ENCODE measurements at regions not wholly inside any gene's neighbourhood (a gene's known extent, or its start where the extent isn't known, plus 50 kb on each side); places are given as distances from the start of the nearest gene placed in this dataset.
"Not testable (repeated sequence)": the region's sequence is repeated elsewhere in the genome, so short reads cannot be mapped to it uniquely, and the experiment has no call there.

DNA sequence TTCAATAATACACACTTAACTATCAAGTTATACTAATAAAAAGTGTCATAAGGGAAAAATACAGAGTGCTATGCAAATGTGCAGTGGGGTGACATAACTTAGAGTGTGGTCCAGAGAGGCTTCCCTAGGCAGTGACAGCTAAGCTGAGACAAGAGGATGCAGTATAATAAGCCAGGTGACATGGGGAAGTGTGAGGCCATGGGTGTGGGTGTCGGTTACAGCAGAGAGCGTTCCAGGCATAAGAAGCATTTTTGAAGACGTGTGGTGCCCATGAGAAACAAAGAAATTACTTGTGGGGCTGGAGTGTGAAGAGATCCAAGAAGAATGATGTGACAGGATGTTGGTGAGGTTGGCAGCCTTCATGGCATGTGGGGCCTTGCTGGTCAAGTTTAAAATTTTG, 78.1 kb upstream of the PICALM start:
- no peak overlapping the region for H3K4me3 ChIP-seq
- no peak overlapping the region for H3K9ac ChIP-seq (ENCODE audit: insufficient read length)
- no peak for DNase-seq (ENCODE audit: low read depth, low spot score)
- H3K9me3 ChIP-seq (ENCODE audit: low read depth, low read length): no peaks in the 10 kb centered on the region
- H3K36me3 ChIP-seq (ENCODE audit: insufficient read depth, low read length): no peaks in the 10 kb centered on the region
- TF ChIP-seq EZH2 (IDR thresholded peaks at IDR 0.05) (no peak), POLR2AphosphoS5 (IDR thresholded peaks at IDR 0.05; ENCODE audit: borderline replicate concordance, low read depth, low read length) (no peak), FOXP2 (optimal IDR thresholded peaks at IDR 0.05; ENCODE audit: control extremely low read depth, extremely low read length, insufficient read depth) (no peak)
- H3K27ac ChIP-seq: no peak overlapping the region

DNA sequence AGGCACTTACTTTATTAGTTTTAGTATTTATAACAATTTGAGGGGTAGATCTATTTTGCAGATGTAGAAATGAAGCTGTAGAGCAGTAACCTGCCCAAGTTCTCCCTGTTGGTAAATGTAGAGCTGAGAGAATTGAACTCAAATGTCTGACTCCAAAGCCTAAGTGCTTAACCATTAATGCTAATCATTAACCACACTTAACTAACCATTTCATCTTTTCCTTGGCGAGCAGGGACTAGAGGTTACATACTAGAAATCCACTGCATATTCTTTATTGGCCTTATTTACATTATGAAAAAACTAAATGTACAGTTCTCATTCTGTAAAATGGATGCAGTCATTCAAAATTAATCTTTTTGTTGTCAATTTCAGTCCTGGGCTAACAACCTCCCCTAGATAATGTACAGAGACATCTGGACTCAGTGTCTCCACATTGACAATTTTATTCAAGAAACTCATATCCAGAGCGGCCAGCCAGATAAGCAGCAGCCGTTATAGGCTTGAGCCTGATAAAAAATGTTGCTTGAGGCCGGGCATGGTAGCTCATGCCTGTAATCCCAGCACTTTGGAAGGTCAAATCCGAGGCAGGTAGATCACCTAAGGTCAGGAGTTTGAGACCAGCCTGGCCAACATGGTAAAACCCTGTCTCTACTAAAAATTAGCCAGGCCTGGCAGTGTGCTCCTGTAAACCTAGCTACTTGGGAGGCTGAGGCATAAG, 76.7 kb upstream of the PICALM start:
- no peak overlapping the region for H3K4me3 ChIP-seq
- no peak for DNase-seq (ENCODE audit: low read depth, low spot score)

DNA sequence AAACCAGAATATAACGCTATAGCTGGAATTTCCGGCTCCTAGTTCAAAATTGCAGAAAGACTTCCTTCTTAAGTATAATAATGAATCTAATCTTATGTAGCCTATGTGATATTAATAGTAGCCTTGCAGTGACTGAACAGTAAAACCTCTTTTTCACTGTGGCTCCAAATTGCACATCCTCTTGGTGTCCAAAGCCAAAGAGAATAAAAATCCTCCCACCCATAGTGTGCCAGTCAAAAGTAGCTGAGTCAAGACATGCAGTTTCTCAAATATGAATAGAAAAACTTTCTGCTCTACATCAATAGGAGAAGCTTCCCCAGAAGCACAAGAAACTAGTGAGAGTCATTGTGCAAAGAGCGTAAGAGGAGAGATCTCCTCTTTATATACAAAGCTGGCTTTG, 76.0 kb upstream of the PICALM start:
- H3K9ac ChIP-seq (ENCODE audit: insufficient read length): no peak overlapping the region
- H3K27ac ChIP-seq: no peak overlapping the region

More for the DNA sequence above, 76.7 kb upstream of the PICALM start:
- no peak overlapping the region for H3K9ac ChIP-seq (ENCODE audit: insufficient read length)
- H3K9me3 ChIP-seq (ENCODE audit: low read depth, low read length): no peaks in the 10 kb centered on the region
- H3K36me3 ChIP-seq (ENCODE audit: insufficient read depth, low read length): no peaks in the 10 kb centered on the region
- H3K27ac ChIP-seq: no peak overlapping the region
- TF ChIP-seq POLR2AphosphoS5 (IDR thresholded peaks at IDR 0.05; ENCODE audit: borderline replicate concordance, low read depth, low read length) (no peak), FOXP2 (optimal IDR thresholded peaks at IDR 0.05; ENCODE audit: control extremely low read depth, extremely low read length, insufficient read depth) (no peak), EZH2 (IDR thresholded peaks at IDR 0.05) (no peak)

DNA sequence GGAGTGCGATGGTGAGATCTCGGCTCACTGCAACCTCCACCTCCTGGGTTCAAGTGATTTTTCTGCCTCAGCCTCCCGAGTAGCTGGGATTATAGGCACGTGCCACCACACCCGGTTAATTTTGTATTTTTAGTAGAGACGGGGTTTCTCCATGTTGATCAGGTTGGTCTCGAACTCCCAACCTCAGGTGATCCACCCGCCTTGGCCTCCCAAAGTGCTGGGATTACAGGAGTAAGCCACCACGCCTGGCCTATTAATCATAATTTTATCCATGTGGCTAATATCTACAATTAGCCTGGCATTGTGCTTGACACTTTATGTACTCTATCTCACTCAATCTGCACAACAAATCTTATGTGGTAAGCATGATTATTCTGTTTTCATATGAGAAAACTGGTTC, 75.2 kb upstream of the PICALM start:
- not testable (repeated sequence) for H3K9ac ChIP-seq (ENCODE audit: insufficient read length); H3K27ac ChIP-seq; H3K9me3 ChIP-seq (ENCODE audit: low read depth, low read length); H3K4me3 ChIP-seq; DNase-seq (ENCODE audit: low read depth, low spot score); H3K36me3 ChIP-seq (ENCODE audit: insufficient read depth, low read length)

More for the DNA sequence above, 76.0 kb upstream of the PICALM start:
- no peak for DNase-seq (ENCODE audit: low read depth, low spot score)
- no peaks in the 10 kb centered on the region for H3K9me3 ChIP-seq (ENCODE audit: low read depth, low read length)
- TF ChIP-seq EZH2 (IDR thresholded peaks at IDR 0.05) (no peak), POLR2AphosphoS5 (IDR thresholded peaks at IDR 0.05; ENCODE audit: borderline replicate concordance, low read depth, low read length) (no peak), FOXP2 (optimal IDR thresholded peaks at IDR 0.05; ENCODE audit: control extremely low read depth, extremely low read length, insufficient read depth) (no peak)
- H3K36me3 ChIP-seq (ENCODE audit: insufficient read depth, low read length): no peaks in the 10 kb centered on the region
- H3K4me3 ChIP-seq: no peak overlapping the region

DNA sequence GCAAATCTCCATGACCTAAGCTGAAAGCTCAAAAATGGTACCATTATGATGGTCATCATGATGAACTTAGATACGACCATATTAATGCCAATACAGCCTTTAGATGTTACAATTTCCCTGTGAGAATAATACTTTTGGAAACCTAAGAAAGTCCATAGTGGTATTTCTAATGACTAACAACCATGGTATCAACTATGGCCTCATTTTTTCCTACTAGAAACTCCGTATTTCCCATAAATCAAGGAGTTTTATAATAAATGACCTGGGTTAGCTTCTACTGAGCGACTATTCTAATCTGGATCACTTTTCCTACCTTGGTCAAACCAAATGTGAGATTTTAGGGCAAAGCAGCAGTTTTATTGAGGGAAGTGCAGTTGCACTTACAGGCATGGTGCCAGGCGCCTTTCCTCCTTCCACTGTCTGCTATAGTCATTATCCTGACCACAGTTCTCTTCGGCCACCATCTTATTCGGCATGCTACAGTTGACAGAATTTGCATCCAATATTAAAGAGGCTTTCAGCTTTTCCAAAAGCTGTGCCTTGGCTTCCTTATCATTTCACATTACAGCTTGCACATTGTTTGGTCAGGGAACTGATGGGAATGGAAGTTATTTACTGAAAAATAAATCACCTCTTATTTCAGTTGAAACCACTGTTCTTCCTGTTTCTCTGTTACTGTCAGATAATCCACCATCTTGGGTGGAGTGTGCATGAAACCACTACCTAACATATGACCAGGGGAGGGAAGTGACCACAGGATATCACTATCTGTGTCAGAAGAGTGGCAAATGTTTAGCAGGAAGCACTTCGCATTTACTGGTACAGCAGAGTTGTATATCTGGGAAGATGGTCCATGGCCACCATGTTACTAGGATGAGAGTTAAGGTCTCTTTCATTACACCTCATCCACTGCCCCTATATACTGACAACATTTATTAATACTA, 74.5 kb upstream of the PICALM start:
- Histone ChIP-seq H3K9ac (ENCODE audit: insufficient read length) (no peak overlapping the region), H3K27ac (no peak overlapping the region), H3K9me3 (ENCODE audit: low read depth, low read length) (no peaks in the 10 kb centered on the region), H3K36me3 (ENCODE audit: insufficient read depth, low read length) (no peaks in the 10 kb centered on the region), H3K4me3 (no peak overlapping the region)
- DNase-seq (ENCODE audit: low read depth, low spot score): no peak
- TF ChIP-seq POLR2AphosphoS5 (IDR thresholded peaks at IDR 0.05; ENCODE audit: borderline replicate concordance, low read depth, low read length): no peak
- TF ChIP-seq FOXP2 (optimal IDR thresholded peaks at IDR 0.05; ENCODE audit: control extremely low read depth, extremely low read length, insufficient read depth): no peak
- TF ChIP-seq EZH2 (IDR thresholded peaks at IDR 0.05): no peak

DNA sequence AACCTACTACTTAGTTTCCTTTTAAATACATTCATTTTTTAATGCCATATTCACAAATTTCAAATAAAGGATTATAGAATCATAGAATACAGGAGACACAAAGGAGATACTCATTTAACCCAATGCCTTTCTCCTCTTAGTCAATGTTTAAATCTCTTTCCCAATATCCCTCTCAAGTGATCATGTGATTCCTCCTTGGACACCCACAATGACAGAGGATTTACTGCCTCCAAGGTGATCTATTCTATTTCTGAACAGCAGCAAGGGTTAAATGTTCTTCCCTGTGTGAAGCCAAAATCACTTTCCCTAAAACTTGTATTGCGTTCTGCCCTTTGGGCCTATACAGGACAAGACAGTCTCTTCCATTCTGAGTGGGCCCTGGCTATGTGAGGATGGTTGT, 73.3 kb upstream of the PICALM start:
- DNase-seq (ENCODE audit: low read depth, low spot score): no peak
- Histone ChIP-seq H3K9ac (ENCODE audit: insufficient read length) (no peak overlapping the region), H3K36me3 (ENCODE audit: insufficient read depth, low read length) (no peaks in the 10 kb centered on the region), H3K4me3 (no peak overlapping the region), H3K27ac (no peak overlapping the region), H3K9me3 (ENCODE audit: low read depth, low read length) (no peaks in the 10 kb centered on the region)
- no peak for TF ChIP-seq POLR2AphosphoS5 (IDR thresholded peaks at IDR 0.05; ENCODE audit: borderline replicate concordance, low read depth, low read length)
- no peak for TF ChIP-seq FOXP2 (optimal IDR thresholded peaks at IDR 0.05; ENCODE audit: control extremely low read depth, extremely low read length, insufficient read depth)
- TF ChIP-seq EZH2 (IDR thresholded peaks at IDR 0.05): no peak

DNA sequence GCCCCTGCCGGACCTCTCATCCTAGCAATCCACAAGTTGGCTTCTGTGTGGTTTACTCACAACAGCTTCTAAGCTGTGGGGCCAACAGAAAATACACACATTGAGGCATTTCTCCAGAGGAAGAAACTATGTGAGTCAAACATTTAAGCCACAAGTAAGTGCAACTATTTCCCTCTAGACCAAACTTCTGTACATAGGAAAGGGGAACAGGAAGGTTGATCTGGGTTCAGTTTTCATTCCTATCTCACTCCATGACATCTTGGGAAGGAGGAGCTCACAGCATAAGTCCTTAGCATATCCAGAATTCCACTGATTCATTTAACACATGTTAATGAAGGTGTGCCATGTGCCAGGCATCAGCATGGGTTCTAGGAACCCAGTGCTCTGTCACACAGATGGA, 72.8 kb upstream of the PICALM start:
- TF ChIP-seq EZH2 (IDR thresholded peaks at IDR 0.05) (no peak), POLR2AphosphoS5 (IDR thresholded peaks at IDR 0.05; ENCODE audit: borderline replicate concordance, low read depth, low read length) (no peak), FOXP2 (optimal IDR thresholded peaks at IDR 0.05; ENCODE audit: control extremely low read depth, extremely low read length, insufficient read depth) (no peak)
- no peak overlapping the region for H3K27ac ChIP-seq
- no peaks in the 10 kb centered on the region for H3K9me3 ChIP-seq (ENCODE audit: low read depth, low read length)
- no peak for DNase-seq (ENCODE audit: low read depth, low spot score)
- H3K9ac ChIP-seq (ENCODE audit: insufficient read length): no peak overlapping the region
- no peaks in the 10 kb centered on the region for H3K36me3 ChIP-seq (ENCODE audit: insufficient read depth, low read length)
- no peak overlapping the region for H3K4me3 ChIP-seq

DNA sequence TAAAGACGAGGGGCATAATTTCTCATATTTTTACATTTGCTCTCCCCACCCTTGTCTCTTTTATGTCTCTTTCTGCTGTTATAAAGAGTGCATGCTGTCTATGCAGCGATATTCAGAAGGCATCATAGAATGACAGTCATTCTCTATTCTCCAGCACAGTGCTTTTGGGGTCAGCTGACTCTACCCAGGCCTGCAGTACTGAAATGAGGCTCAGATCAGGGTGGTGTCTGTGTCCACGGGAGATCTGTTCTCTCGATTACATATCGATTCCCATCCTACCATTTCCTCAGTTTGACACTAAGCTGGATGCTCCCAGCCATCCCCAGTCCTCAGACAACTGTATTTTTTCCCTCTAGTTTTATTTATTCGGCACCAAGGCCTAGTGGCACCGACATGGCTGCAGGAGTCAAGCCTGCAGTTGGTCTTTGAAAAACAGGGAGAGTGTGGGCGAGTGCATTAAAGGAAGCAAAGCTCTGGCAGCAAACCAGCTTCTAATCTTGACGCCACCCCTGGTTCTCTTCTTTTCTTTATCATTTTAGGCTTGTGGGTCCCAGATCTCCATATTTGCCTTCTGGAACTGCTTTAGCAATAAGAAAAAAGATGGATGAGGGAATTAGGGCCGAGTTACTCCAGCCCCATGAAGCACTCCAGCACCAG, 71.6 kb upstream of the PICALM start:
- Histone ChIP-seq H3K9ac (ENCODE audit: insufficient read length) (no peak overlapping the region), H3K36me3 (ENCODE audit: insufficient read depth, low read length) (no peaks in the 10 kb centered on the region), H3K4me3 (no peak overlapping the region), H3K9me3 (ENCODE audit: low read depth, low read length) (no peaks in the 10 kb centered on the region), H3K27ac (no peak overlapping the region)
- no peak for DNase-seq (ENCODE audit: low read depth, low spot score)
- TF ChIP-seq FOXP2 (optimal IDR thresholded peaks at IDR 0.05; ENCODE audit: control extremely low read depth, extremely low read length, insufficient read depth): no peak
- TF ChIP-seq POLR2AphosphoS5 (IDR thresholded peaks at IDR 0.05; ENCODE audit: borderline replicate concordance, low read depth, low read length): no peak
- TF ChIP-seq EZH2 (IDR thresholded peaks at IDR 0.05): no peak
